ENCODE measurements at regions not wholly inside any gene's neighbourhood (a gene's known extent, or its start where the extent isn't known, plus 50 kb on each side); places are given as distances from the start of the nearest gene placed in this dataset.
"Not testable (repeated sequence)": the region's sequence is repeated elsewhere in the genome, so short reads cannot be mapped to it uniquely, and the experiment has no call there.

DNA sequence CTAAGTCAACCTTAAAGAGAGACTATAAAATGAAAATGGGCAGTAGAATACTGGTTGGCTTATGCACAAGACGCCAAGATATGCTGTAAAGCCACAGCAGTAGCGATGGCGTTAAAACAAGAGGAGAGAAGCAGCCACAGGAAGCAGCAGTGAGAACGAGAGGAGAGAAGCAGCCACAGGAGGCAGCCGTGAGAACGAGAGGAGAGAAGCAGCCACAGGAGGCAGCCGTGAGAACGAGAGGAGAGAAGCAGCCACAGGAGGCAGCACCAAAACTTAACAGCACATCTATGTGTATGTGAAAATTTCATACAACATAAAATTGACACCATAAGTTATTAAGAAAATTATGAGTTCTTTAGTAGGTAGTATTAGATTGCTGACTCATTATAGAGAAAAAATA is 2318.6 kb upstream of the ACO1 start:
- H3K27me3 ChIP-seq (replicated peaks in 2 of 5; ENCODE audit: control insufficient read depth in 4 of 5, insufficient read depth in 5 of 5, low read length in 4 of 5), result no peaks in the 10 kb centered on the region
- H3K9me3 ChIP-seq (ENCODE audit: control extremely low read depth in 1 of 5, control insufficient read depth in 4 of 5, insufficient read depth in 2 of 5, low read depth in 1 of 5, low read length in 4 of 5), result no peaks in the 10 kb centered on the region
- WGBS (ENCODE audit: insufficient coverage), result 95% methylated on average over 4 of the region's 8 CpGs
- H3K27ac ChIP-seq (ENCODE audit: insufficient read depth in 1 of 2, low read depth in 1 of 2, low read length in 2 of 2, poor library complexity in 1 of 2, severe bottlenecking in 2 of 2), result no peak overlapping the region
- no peaks in the 10 kb centered on the region for H3K36me3 ChIP-seq (ENCODE audit: control insufficient read depth in 4 of 4, insufficient read depth in 4 of 4, low read length in 3 of 4)
- ChIA-PET POLR2A (no interaction called here), CTCF (no interaction called here)
- no peak overlapping the region for H3K4me3 ChIP-seq (ENCODE audit: control insufficient read depth in 1 of 7, extremely low read depth in 1 of 7, insufficient read depth in 4 of 7, low read depth in 2 of 7, low read length in 6 of 7)
- no peak for DNase-seq
- H3K4me1 ChIP-seq (ENCODE audit: control extremely low read depth in 1 of 4, control insufficient read depth in 4 of 4, insufficient read depth in 4 of 4, low read length in 3 of 4), result no peaks in the 10 kb centered on the region

DNA sequence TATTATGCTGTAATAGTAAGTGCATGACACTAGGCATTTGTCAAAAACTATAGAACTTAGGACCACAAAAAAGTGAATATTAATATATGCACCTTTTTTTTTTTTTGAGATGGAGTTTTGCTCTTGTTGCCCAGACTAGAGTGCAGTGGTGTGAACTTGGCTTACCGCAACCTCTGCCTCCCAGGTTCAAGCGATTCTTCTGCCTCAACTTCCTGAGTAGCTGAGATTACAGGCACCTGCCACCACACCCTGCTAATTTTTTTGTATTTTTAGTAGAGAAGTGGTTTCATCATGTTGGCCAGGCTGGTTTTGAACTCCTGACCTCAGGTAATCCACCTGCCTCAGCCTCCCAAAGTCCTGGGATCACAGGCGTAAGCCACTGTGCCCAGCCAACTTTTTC is 2315.2 kb upstream of the ACO1 start:
- H3K4me3 ChIP-seq (ENCODE audit: control insufficient read depth in 1 of 7, extremely low read depth in 1 of 7, insufficient read depth in 4 of 7, low read depth in 2 of 7, low read length in 6 of 7); H3K9me3 ChIP-seq (ENCODE audit: control extremely low read depth in 1 of 5, control insufficient read depth in 4 of 5, insufficient read depth in 2 of 5, low read depth in 1 of 5, low read length in 4 of 5); POLR2A ChIA-PET; H3K4me1 ChIP-seq (ENCODE audit: control extremely low read depth in 1 of 4, control insufficient read depth in 4 of 4, insufficient read depth in 4 of 4, low read length in 3 of 4); CTCF ChIA-PET; DNase-seq; H3K36me3 ChIP-seq (ENCODE audit: control insufficient read depth in 4 of 4, insufficient read depth in 4 of 4, low read length in 3 of 4); H3K27ac ChIP-seq (ENCODE audit: insufficient read depth in 1 of 2, low read depth in 1 of 2, low read length in 2 of 2, poor library complexity in 1 of 2, severe bottlenecking in 2 of 2); H3K27me3 ChIP-seq (replicated peaks in 2 of 5; ENCODE audit: control insufficient read depth in 4 of 5, insufficient read depth in 5 of 5, low read length in 4 of 5): not testable (repeated sequence)
- WGBS (ENCODE audit: insufficient coverage), result no CpG with 5 or more reads among the region's 3 CpGs

DNA sequence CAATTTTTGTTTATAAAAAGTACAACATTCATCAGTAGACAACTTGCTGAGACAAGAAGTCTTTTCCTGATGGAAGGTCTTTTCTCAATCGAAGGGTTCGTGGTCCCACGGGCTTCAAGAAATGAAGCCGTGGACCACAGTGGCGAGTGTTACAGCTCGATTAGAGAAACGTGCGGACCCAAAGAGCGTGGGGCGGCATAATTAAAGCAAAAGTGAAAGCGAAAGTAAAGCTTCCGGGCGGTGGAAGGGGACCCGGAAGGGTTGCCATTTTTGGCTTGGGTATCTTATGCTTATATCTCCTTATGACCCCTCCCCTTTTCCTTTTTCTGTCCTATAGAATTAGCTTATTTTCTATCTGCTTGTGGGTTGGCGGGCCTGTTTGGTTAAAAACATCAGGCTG is 2309.4 kb upstream of the ACO1 start:
- DNase-seq, result no peak
- Histone ChIP-seq H3K4me3 (ENCODE audit: control insufficient read depth in 1 of 7, extremely low read depth in 1 of 7, insufficient read depth in 4 of 7, low read depth in 2 of 7, low read length in 6 of 7) (no peak overlapping the region), H3K36me3 (ENCODE audit: control insufficient read depth in 4 of 4, insufficient read depth in 4 of 4, low read length in 3 of 4) (no peaks in the 10 kb centered on the region), H3K9me3 (ENCODE audit: control extremely low read depth in 1 of 5, control insufficient read depth in 4 of 5, insufficient read depth in 2 of 5, low read depth in 1 of 5, low read length in 4 of 5) (no peaks in the 10 kb centered on the region), H3K27ac (ENCODE audit: insufficient read depth in 1 of 2, low read depth in 1 of 2, low read length in 2 of 2, poor library complexity in 1 of 2, severe bottlenecking in 2 of 2) (no peak overlapping the region), H3K4me1 (ENCODE audit: control extremely low read depth in 1 of 4, control insufficient read depth in 4 of 4, insufficient read depth in 4 of 4, low read length in 3 of 4) (no peaks in the 10 kb centered on the region), H3K27me3 (replicated peaks in 2 of 5; ENCODE audit: control insufficient read depth in 4 of 5, insufficient read depth in 5 of 5, low read length in 4 of 5) (no peaks in the 10 kb centered on the region)
- CTCF ChIA-PET, result no interaction called here
- 86% methylated on average over 14 of the region's 15 CpGs for WGBS (ENCODE audit: insufficient coverage)
- POLR2A ChIA-PET, result no interaction called here

DNA sequence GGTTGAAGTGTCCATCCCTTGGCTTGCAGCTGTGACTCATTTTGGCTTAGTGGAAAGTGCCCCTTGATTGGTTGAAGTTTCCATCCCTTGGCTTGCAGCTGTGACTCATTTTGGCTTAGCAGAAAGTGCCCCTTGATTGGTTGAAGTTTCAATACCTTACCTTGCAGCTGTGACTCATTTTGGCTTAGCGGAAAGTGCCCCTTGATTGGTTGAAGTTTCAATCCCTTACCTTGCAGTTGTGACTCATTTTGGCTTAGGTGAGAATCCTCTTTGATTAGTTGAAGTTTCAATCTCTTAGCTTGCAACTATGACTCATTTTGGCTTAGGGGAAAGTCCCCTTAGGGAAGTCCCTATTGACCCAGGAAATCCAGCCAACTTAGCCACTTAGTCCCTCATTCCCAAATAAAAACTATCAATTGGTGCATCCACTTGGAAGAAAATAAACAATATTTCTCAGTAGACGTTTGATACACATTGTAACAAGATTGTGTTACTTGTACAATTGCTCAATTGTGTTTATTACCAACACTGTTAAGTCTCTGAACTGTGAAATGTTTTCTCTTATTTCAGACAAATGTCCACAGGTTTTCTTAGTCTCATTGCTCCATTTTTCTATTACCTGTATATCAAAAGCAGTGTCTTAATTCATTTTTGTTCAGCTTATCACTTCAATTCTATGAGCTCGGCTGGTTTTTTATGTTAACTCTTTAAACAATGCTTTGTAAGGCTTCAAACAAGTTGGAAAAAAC is 2308.8 kb upstream of the ACO1 start:
- H3K27me3 ChIP-seq (replicated peaks in 2 of 5; ENCODE audit: control insufficient read depth in 4 of 5, insufficient read depth in 5 of 5, low read length in 4 of 5), result no peaks in the 10 kb centered on the region
- CTCF ChIA-PET, result no interaction called here
- DNase-seq, result no peak
- POLR2A ChIA-PET, result no interaction called here
- H3K4me1 ChIP-seq (ENCODE audit: control extremely low read depth in 1 of 4, control insufficient read depth in 4 of 4, insufficient read depth in 4 of 4, low read length in 3 of 4), result no peaks in the 10 kb centered on the region
- WGBS (ENCODE audit: insufficient coverage), result 33% methylated on average over 1 of the region's 3 CpGs
- H3K9me3 ChIP-seq (ENCODE audit: control extremely low read depth in 1 of 5, control insufficient read depth in 4 of 5, insufficient read depth in 2 of 5, low read depth in 1 of 5, low read length in 4 of 5), result no peaks in the 10 kb centered on the region
- no peaks in the 10 kb centered on the region for H3K36me3 ChIP-seq (ENCODE audit: control insufficient read depth in 4 of 4, insufficient read depth in 4 of 4, low read length in 3 of 4)
- H3K27ac ChIP-seq (ENCODE audit: insufficient read depth in 1 of 2, low read depth in 1 of 2, low read length in 2 of 2, poor library complexity in 1 of 2, severe bottlenecking in 2 of 2), result no peak overlapping the region
- H3K4me3 ChIP-seq (ENCODE audit: control insufficient read depth in 1 of 7, extremely low read depth in 1 of 7, insufficient read depth in 4 of 7, low read depth in 2 of 7, low read length in 6 of 7), result no peak overlapping the region

DNA sequence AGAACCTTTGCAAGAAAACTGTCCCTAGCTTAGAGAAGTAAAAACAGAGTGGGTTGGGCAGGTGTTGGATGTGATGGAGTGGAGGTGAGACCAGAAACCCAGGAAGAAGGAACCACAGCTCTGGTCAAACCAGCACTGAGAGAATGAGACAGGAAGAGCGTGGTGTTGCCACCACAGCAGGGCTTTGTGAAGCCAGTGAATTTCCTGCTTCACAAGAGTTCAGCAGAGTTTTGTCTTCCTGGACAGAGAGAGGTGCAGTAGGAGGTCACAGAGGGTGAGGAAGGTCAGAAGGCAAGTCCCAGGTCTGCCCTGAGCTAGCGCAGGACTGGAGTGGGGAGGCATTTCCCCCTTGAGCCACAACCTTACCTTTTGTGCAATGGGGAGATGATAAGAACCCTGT is 2306.2 kb upstream of the ACO1 start:
- H3K27me3 ChIP-seq (replicated peaks in 2 of 5; ENCODE audit: control insufficient read depth in 4 of 5, insufficient read depth in 5 of 5, low read length in 4 of 5), result no peaks in the 10 kb centered on the region

DNA sequence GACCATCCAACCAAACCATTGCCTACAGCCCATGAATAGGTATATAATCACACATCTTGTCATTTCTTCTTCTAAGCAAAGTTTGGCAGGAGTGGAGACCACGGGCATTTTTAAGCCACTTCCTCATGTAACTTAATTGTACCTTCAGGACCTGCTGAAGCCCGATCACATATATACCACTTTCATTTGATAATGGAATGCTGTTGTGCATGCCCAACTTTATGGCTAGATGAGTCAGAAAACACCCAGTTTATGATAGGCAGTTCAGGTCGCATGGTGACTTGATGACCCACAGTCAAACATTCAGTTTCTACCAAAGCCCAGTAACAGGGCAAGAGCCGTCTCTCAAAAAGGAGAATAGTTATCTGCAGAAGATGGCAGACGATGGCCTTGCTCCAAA is 2295.0 kb upstream of the ACO1 start:
- CTCF ChIA-PET, result no interaction called here
- no peaks in the 10 kb centered on the region for H3K9me3 ChIP-seq (ENCODE audit: control extremely low read depth in 1 of 5, control insufficient read depth in 4 of 5, insufficient read depth in 2 of 5, low read depth in 1 of 5, low read length in 4 of 5)
- DNase-seq, result no peak
- no peaks in the 10 kb centered on the region for H3K27me3 ChIP-seq (replicated peaks in 2 of 5; ENCODE audit: control insufficient read depth in 4 of 5, insufficient read depth in 5 of 5, low read length in 4 of 5)
- H3K4me1 ChIP-seq (ENCODE audit: control extremely low read depth in 1 of 4, control insufficient read depth in 4 of 4, insufficient read depth in 4 of 4, low read length in 3 of 4), result no peaks in the 10 kb centered on the region
- H3K4me3 ChIP-seq (ENCODE audit: control insufficient read depth in 1 of 7, extremely low read depth in 1 of 7, insufficient read depth in 4 of 7, low read depth in 2 of 7, low read length in 6 of 7), result no peak overlapping the region
- no peaks in the 10 kb centered on the region for H3K36me3 ChIP-seq (ENCODE audit: control insufficient read depth in 4 of 4, insufficient read depth in 4 of 4, low read length in 3 of 4)
- WGBS (ENCODE audit: insufficient coverage), result 85% methylated on average over 5 of the region's 5 CpGs
- POLR2A ChIA-PET, result no interaction called here
- no peak overlapping the region for H3K27ac ChIP-seq (ENCODE audit: insufficient read depth in 1 of 2, low read depth in 1 of 2, low read length in 2 of 2, poor library complexity in 1 of 2, severe bottlenecking in 2 of 2)

More for the DNA sequence above, 2306.2 kb upstream of the ACO1 start:
- WGBS (ENCODE audit: insufficient coverage), result 80% methylated on average over 2 of the region's 2 CpGs
- no peaks in the 10 kb centered on the region for H3K9me3 ChIP-seq (ENCODE audit: control extremely low read depth in 1 of 5, control insufficient read depth in 4 of 5, insufficient read depth in 2 of 5, low read depth in 1 of 5, low read length in 4 of 5)
- CTCF ChIA-PET, result no interaction called here
- POLR2A ChIA-PET, result no interaction called here
- H3K4me1 ChIP-seq (ENCODE audit: control extremely low read depth in 1 of 4, control insufficient read depth in 4 of 4, insufficient read depth in 4 of 4, low read length in 3 of 4), result no peaks in the 10 kb centered on the region
- DNase-seq, result no peak
- H3K27ac ChIP-seq (ENCODE audit: insufficient read depth in 1 of 2, low read depth in 1 of 2, low read length in 2 of 2, poor library complexity in 1 of 2, severe bottlenecking in 2 of 2), result no peak overlapping the region
- H3K36me3 ChIP-seq (ENCODE audit: control insufficient read depth in 4 of 4, insufficient read depth in 4 of 4, low read length in 3 of 4), result no peaks in the 10 kb centered on the region
- no peak overlapping the region for H3K4me3 ChIP-seq (ENCODE audit: control insufficient read depth in 1 of 7, extremely low read depth in 1 of 7, insufficient read depth in 4 of 7, low read depth in 2 of 7, low read length in 6 of 7)

DNA sequence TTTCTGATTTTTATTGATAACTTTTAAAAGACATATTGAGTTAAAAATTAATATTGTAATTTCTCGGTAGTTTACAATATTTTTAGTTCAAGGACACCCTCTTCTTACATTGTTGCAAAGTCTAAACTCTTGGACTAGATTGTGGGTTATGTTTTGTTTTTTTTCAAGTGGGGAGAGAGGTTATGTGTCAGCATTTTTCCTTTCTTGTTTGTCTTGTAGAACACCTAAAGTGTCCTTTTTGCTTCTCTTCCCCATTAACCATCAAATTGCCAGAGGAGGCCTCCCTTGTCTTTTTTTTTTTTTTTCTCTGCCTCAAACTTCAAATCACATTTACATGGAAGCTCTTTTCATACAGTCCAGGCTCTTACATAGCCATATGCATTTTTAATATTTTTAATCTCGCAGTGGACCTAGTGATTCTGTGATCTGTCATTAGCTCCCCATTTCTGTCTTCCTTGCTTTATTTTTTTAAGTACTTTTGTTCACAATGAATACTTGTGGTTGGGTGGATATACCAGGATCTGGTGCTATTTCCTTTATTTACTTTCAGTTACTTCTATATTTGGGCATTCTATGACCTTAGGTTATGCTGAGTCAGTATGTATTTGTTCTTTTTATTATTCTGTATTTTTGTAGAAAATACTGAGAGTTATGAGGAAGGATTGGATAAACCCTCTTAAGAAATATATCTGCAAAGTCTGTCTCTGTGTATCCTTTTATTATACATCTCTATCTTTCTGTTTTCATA is 2280.6 kb upstream of the ACO1 start:
- no peak overlapping the region for H3K27ac ChIP-seq (ENCODE audit: insufficient read depth in 1 of 2, low read depth in 1 of 2, low read length in 2 of 2, poor library complexity in 1 of 2, severe bottlenecking in 2 of 2)
- DNase-seq, result no peak
- peaks cover 0 to 3% (median 0%) of the 10 kb centered on the region in 5 experiments for H3K9me3 ChIP-seq (ENCODE audit: control extremely low read depth in 1 of 5, control insufficient read depth in 4 of 5, insufficient read depth in 2 of 5, low read depth in 1 of 5, low read length in 4 of 5)
- POLR2A ChIA-PET, result no interaction called here
- CTCF ChIA-PET, result no interaction called here
- H3K4me3 ChIP-seq (ENCODE audit: control insufficient read depth in 1 of 7, extremely low read depth in 1 of 7, insufficient read depth in 4 of 7, low read depth in 2 of 7, low read length in 6 of 7), result no peak overlapping the region
- no peaks in the 10 kb centered on the region for H3K27me3 ChIP-seq (replicated peaks in 2 of 5; ENCODE audit: control insufficient read depth in 4 of 5, insufficient read depth in 5 of 5, low read length in 4 of 5)
- no peaks in the 10 kb centered on the region for H3K4me1 ChIP-seq (ENCODE audit: control extremely low read depth in 1 of 4, control insufficient read depth in 4 of 4, insufficient read depth in 4 of 4, low read length in 3 of 4)
- WGBS (ENCODE audit: insufficient coverage), result no CpG with 5 or more reads among the region's 2 CpGs
- H3K36me3 ChIP-seq (ENCODE audit: control insufficient read depth in 4 of 4, insufficient read depth in 4 of 4, low read length in 3 of 4), result no peaks in the 10 kb centered on the region
